Fibroblast of lung (primary cell): ENCODE measurements at regions not wholly inside any gene's neighbourhood (a gene's known extent, or its start where the extent isn't known, plus 50 kb on each side); places are given as distances from the start of the nearest gene placed in this dataset.

Experiments
- DNase-seq, 2 donors: peaks; one replicate each; pipeline versions ENCODE4 v3.0.0 to v3.0.0-alpha.2; 2010; ENCODE audit warnings: low read depth in 2 of 2
- H2AFZ ChIP-seq: 2 replicates; pipeline ENCODE4 v1.5.1; 2012; ENCODE audit warnings: low read length, control low read depth, inconsistent platforms
- H3K27ac ChIP-seq: 2 replicates; pipeline ENCODE4 v1.5.1; 2011; ENCODE audit warnings: low read length, control low read depth; ENCODE audit not compliant: insufficient read depth
- H3K27me3 ChIP-seq: 2 replicates; pipeline ENCODE4 v1.5.1; 2011; ENCODE audit warnings: mild to moderate bottlenecking, low read length; ENCODE audit not compliant: control insufficient read depth, insufficient read depth
- H3K36me3 ChIP-seq: 2 replicates; pipeline ENCODE4 v1.5.1; 2011; ENCODE audit warnings: low read length; ENCODE audit not compliant: control insufficient read depth, insufficient read depth
- H3K4me1 ChIP-seq: 2 replicates; pipeline ENCODE4 v1.5.1; 2011; ENCODE audit warnings: low read length; ENCODE audit not compliant: control insufficient read depth, insufficient read depth; ENCODE audit errors: extremely low read depth
- H3K4me2 ChIP-seq: 2 replicates; pipeline ENCODE4 v1.5.1; 2011; ENCODE audit warnings: low read length, control low read depth; ENCODE audit not compliant: insufficient read depth; ENCODE audit errors: extremely low read depth
- H3K4me3 ChIP-seq, 4 experiments: fragments of 200-600 bp in 1 of 4; sonication (generic) in 1 of 4; replicated peaks in 1 of 4; 2 replicates each; pipeline ENCODE4 v1.5.1; 2011 to 2016; ENCODE audit warnings: low read length in 4 of 4, low read depth in 3 of 4, mild to moderate bottlenecking in 3 of 4, control low read depth in 2 of 4, inconsistent platforms in 1 of 4, mixed read lengths in 1 of 4; ENCODE audit not compliant: insufficient read depth in 1 of 4; ENCODE audit errors: control extremely low read depth in 1 of 4
- H3K79me2 ChIP-seq: 2 replicates; pipeline ENCODE4 v1.5.1; 2012; ENCODE audit warnings: mild to moderate bottlenecking, low read length, inconsistent platforms; ENCODE audit not compliant: control insufficient read depth, insufficient read depth
- H3K9ac ChIP-seq: 2 replicates; pipeline ENCODE4 v1.5.1; 2011; ENCODE audit warnings: mild to moderate bottlenecking, low read length, control low read depth; ENCODE audit not compliant: insufficient read depth
- H3K9me3 ChIP-seq: 2 replicates; pipeline ENCODE4 v1.5.1; 2012; ENCODE audit warnings: low read depth, low read length; ENCODE audit not compliant: control insufficient read depth, insufficient read depth
- H4K20me1 ChIP-seq: 2 replicates; pipeline ENCODE4 v1.5.1; 2011; ENCODE audit warnings: low read length; ENCODE audit not compliant: control insufficient read depth, insufficient read depth; ENCODE audit errors: extremely low read depth
- EZH2 ChIP-seq: IDR thresholded peaks from 2 replicates; pipeline ENCODE4 v1.5.1; 2012; ENCODE audit warnings: low read length, control low read depth, mild to moderate bottlenecking; ENCODE audit errors: missing control alignments
- TF ChIP-seq, protein P1 (sequence below), 2 donors: IDR thresholded peaks in 1 of 2; conservative IDR thresholded peaks in 1 of 2; 1 replicate in 1 of 2; 2 replicates in 1 of 2; pipeline ENCODE4 v1.5.1; 2011 to 2012; ENCODE audit warnings: low read length in 2 of 2, control low read depth in 1 of 2, inconsistent platforms in 1 of 2, low read depth in 1 of 2, mild to moderate bottlenecking in 1 of 2

- no peaks in the 10 kb centered on the region for H3K9me3 ChIP-seq
- no peaks in the 10 kb centered on the region for H4K20me1 ChIP-seq
- no peaks in the 10 kb centered on the region for H3K79me2 ChIP-seq
- peak; percentile 14 to 61 for DNase-seq
- H3K9ac ChIP-seq, result no peak overlapping the region
- H3K27ac ChIP-seq, result no peak overlapping the region
- H3K4me1 ChIP-seq, result no peaks in the 10 kb centered on the region
- H3K27me3 ChIP-seq, result no peaks in the 10 kb centered on the region
- no peak overlapping the region for H2AFZ ChIP-seq
- H3K4me3 ChIP-seq, result no peak overlapping the region
- no peak for TF ChIP-seq EZH2
- TF ChIP-seq, protein P1, sequence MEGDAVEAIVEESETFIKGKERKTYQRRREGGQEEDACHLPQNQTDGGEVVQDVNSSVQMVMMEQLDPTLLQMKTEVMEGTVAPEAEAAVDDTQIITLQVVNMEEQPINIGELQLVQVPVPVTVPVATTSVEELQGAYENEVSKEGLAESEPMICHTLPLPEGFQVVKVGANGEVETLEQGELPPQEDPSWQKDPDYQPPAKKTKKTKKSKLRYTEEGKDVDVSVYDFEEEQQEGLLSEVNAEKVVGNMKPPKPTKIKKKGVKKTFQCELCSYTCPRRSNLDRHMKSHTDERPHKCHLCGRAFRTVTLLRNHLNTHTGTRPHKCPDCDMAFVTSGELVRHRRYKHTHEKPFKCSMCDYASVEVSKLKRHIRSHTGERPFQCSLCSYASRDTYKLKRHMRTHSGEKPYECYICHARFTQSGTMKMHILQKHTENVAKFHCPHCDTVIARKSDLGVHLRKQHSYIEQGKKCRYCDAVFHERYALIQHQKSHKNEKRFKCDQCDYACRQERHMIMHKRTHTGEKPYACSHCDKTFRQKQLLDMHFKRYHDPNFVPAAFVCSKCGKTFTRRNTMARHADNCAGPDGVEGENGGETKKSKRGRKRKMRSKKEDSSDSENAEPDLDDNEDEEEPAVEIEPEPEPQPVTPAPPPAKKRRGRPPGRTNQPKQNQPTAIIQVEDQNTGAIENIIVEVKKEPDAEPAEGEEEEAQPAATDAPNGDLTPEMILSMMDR (conservative IDR thresholded peaks at IDR 0.05 in 1 of 2, IDR thresholded peaks at IDR 0.05 in 1 of 2; ENCODE audit: low read depth in 1 of 2, low read length in 2 of 2), result no peak
- H3K36me3 ChIP-seq, result no peaks in the 10 kb centered on the region
- no peak overlapping the region for H3K4me2 ChIP-seq
Observed at GRCh38 chr4:147398556-147398955, 82.3 kb upstream of the EDNRA start.

GRCh38 chr4:147400721-147401120 is 80.2 kb upstream of the EDNRA start:
- H3K4me3 ChIP-seq, result no peak overlapping the region
- no peak for TF ChIP-seq EZH2
- TF ChIP-seq, protein P1 (conservative IDR thresholded peaks at IDR 0.05 in 1 of 2, IDR thresholded peaks at IDR 0.05 in 1 of 2; ENCODE audit: low read depth in 1 of 2, low read length in 2 of 2), result no peak

GRCh38 chr4:147401221-147401620 is 79.7 kb upstream of the EDNRA start:
- Histone ChIP-seq H4K20me1 (no peaks in the 10 kb centered on the region), H3K4me2 (no peak overlapping the region), H3K36me3 (no peaks in the 10 kb centered on the region), H3K4me1 (no peaks in the 10 kb centered on the region), H3K9ac (no peak overlapping the region), H3K4me3 (no peak overlapping the region), H3K79me2 (no peaks in the 10 kb centered on the region), H3K27me3 (no peaks in the 10 kb centered on the region), H2AFZ (no peak overlapping the region), H3K27ac (no peak overlapping the region), H3K9me3 (no peaks in the 10 kb centered on the region)
- no peak for DNase-seq
- TF ChIP-seq, protein P1 (conservative IDR thresholded peaks at IDR 0.05 in 1 of 2, IDR thresholded peaks at IDR 0.05 in 1 of 2; ENCODE audit: low read depth in 1 of 2, low read length in 2 of 2), result no peak
- TF ChIP-seq EZH2, result no peak

More at GRCh38 chr4:147400721-147401120, 80.2 kb upstream of the EDNRA start:
- Histone ChIP-seq H3K9me3 (no peaks in the 10 kb centered on the region), H2AFZ (no peak overlapping the region), H3K27me3 (no peaks in the 10 kb centered on the region), H3K36me3 (no peaks in the 10 kb centered on the region), H3K4me1 (no peaks in the 10 kb centered on the region), H3K4me2 (no peak overlapping the region), H3K9ac (no peak overlapping the region), H4K20me1 (no peaks in the 10 kb centered on the region), H3K79me2 (no peaks in the 10 kb centered on the region), H3K27ac (no peak overlapping the region)
- DNase-seq, result peak in 1 of 2 donors; percentile 38
